IMR-90 (cell line): ENCODE measurements at regions not wholly inside any gene's neighbourhood (a gene's known extent, or its start where the extent isn't known, plus 50 kb on each side); places are given as distances from the start of the nearest gene placed in this dataset.

Experiments used
- BHLHE40 ChIP-seq: fragments of 150-350 bp; IDR thresholded peaks from 2 replicates; pipeline ENCODE4 v1.6.1; 2016; ENCODE audit warnings: mild to moderate bottlenecking, low read depth, low read length
- CTCF ChIP-seq: conservative IDR thresholded peaks from 2 replicates; pipeline ENCODE4 v1.5.1; 2012; ENCODE audit warnings: mild to moderate bottlenecking, low read depth, low read length, improper control_type of control experiment
- MAZ ChIP-seq: IDR thresholded peaks from 2 replicates; pipeline ENCODE4 v1.6.1; 2012; ENCODE audit warnings: low read depth, mild to moderate bottlenecking, low read length, improper control_type of control experiment, moderate library complexity, borderline replicate concordance
- MXI1 ChIP-seq: IDR thresholded peaks from 2 replicates; pipeline ENCODE4 v1.6.1; 2012; ENCODE audit warnings: low read depth, mild to moderate bottlenecking, low read length, moderate library complexity, borderline replicate concordance
- POLR2A ChIP-seq: IDR thresholded peaks from 2 replicates; pipeline ENCODE4 v1.6.1; 2012; ENCODE audit warnings: mild to moderate bottlenecking, low read depth, low read length
- RFX5 ChIP-seq: IDR thresholded peaks from 2 replicates; pipeline ENCODE4 v1.8.0; 2012; ENCODE audit warnings: low read depth, mild to moderate bottlenecking, low read length, moderate library complexity
- TF ChIP-seq, protein P1 (sequence below): fragments of 150-350 bp; IDR thresholded peaks from 2 replicates; pipeline ENCODE4 v1.6.1; 2016; ENCODE audit warnings: low read depth, mild to moderate bottlenecking, low read length, moderate library complexity, borderline replicate concordance

- no peak for TF ChIP-seq MAZ
- no peak for TF ChIP-seq POLR2A
- no peak for TF ChIP-seq CTCF
- TF ChIP-seq BHLHE40, result no peak
- no peak for TF ChIP-seq MXI1
- TF ChIP-seq RFX5, result no peak
- TF ChIP-seq, protein P1, sequence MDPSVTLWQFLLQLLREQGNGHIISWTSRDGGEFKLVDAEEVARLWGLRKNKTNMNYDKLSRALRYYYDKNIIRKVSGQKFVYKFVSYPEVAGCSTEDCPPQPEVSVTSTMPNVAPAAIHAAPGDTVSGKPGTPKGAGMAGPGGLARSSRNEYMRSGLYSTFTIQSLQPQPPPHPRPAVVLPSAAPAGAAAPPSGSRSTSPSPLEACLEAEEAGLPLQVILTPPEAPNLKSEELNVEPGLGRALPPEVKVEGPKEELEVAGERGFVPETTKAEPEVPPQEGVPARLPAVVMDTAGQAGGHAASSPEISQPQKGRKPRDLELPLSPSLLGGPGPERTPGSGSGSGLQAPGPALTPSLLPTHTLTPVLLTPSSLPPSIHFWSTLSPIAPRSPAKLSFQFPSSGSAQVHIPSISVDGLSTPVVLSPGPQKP, result no peak
Observed at GRCh38 chr1:38291336-38291735, 244.7 kb upstream of the POU3F1 start.
